GM21528 (cell line): ENCODE measurements at regions not wholly inside any gene's neighbourhood (a gene's known extent, or its start where the extent isn't known, plus 50 kb on each side); places are given as distances from the start of the nearest gene placed in this dataset.
"Not testable (repeated sequence)": the region's sequence is repeated elsewhere in the genome, so short reads cannot be mapped to it uniquely, and the experiment has no call there.

Source experiments
- ATAC-seq: cut with Tn5 transposase; IDR thresholded peaks from one replicate; pipeline ENCODE4 v1.9.1; 2021; ENCODE audit warnings: mild to moderate bottlenecking, moderate library complexity; ENCODE audit not compliant: unreplicated experiment, low FRiP score

GRCh38 chr20:4443016-4443415, 193.9 kb upstream of the ADRA1D start:
- ATAC-seq: no peak

- no peak for ATAC-seq
Observed at GRCh38 chr20:4441871-4442270, 192.8 kb upstream of the ADRA1D start.

- ATAC-seq: no peak
Observed at GRCh38 chr20:4441191-4441590, 192.1 kb upstream of the ADRA1D start.

- no peak for ATAC-seq
Observed at GRCh38 chr20:4439461-4439860, 190.4 kb upstream of the ADRA1D start.

- ATAC-seq: no peak
Observed at GRCh38 chr20:4437131-4437530, 188.0 kb upstream of the ADRA1D start.

GRCh38 chr20:4435671-4436455, 186.8 kb upstream of the ADRA1D start:
- no peak for ATAC-seq

- ATAC-seq: no peak
Observed at GRCh38 chr20:4435225-4435624, 186.1 kb upstream of the ADRA1D start.

GRCh38 chr20:4434681-4435080, 185.6 kb upstream of the ADRA1D start:
- no peak for ATAC-seq

- ATAC-seq: no peak
Observed at GRCh38 chr20:4431446-4431845, 182.4 kb upstream of the ADRA1D start.

- not testable (repeated sequence) for ATAC-seq
Observed at GRCh38 chr20:4430826-4431225, 181.7 kb upstream of the ADRA1D start.

- no peak for ATAC-seq
Observed at GRCh38 chr20:4427940-4428586, 179.0 kb upstream of the ADRA1D start.

GRCh38 chr20:4418141-4418540, 169.1 kb upstream of the ADRA1D start:
- ATAC-seq: no peak

- no peak for ATAC-seq
Observed at GRCh38 chr20:4415281-4415680, 166.2 kb upstream of the ADRA1D start.

- no peak for ATAC-seq
Observed at GRCh38 chr20:4413314-4414049, 164.4 kb upstream of the ADRA1D start.

- ATAC-seq: no peak
Observed at GRCh38 chr20:4412216-4412615, 163.1 kb upstream of the ADRA1D start.

GRCh38 chr20:4411744-4412143, 162.7 kb upstream of the ADRA1D start:
- ATAC-seq: no peak

GRCh38 chr20:4406627-4407026, 157.5 kb upstream of the ADRA1D start:
- no peak for ATAC-seq

- ATAC-seq: no peak
Observed at GRCh38 chr20:4401601-4402000, 152.5 kb upstream of the ADRA1D start.

GRCh38 chr20:4384961-4385360, 135.9 kb upstream of the ADRA1D start:
- no peak for ATAC-seq

GRCh38 chr20:4383961-4384360, 134.9 kb upstream of the ADRA1D start:
- no peak for ATAC-seq

- no peak for ATAC-seq
Observed at GRCh38 chr20:4375881-4376280, 126.8 kb upstream of the ADRA1D start.
